ENCODE measurements at regions not wholly inside any gene's neighbourhood (a gene's known extent, or its start where the extent isn't known, plus 50 kb on each side); places are given as distances from the start of the nearest gene placed in this dataset.

GRCh38 chr1:20432341-20432740 lies 53.7 kb downstream of the CAMK2N1 start:
- no peaks in the 10 kb centered on the region for H3K4me1 ChIP-seq
- H3K36me3 ChIP-seq: no peaks in the 10 kb centered on the region
- intact Hi-C loops (cut with DNase I): no loop called here
- TF ChIP-seq POLR2A (IDR thresholded peaks at IDR 0.05): no peak
- TF ChIP-seq, protein P1, sequence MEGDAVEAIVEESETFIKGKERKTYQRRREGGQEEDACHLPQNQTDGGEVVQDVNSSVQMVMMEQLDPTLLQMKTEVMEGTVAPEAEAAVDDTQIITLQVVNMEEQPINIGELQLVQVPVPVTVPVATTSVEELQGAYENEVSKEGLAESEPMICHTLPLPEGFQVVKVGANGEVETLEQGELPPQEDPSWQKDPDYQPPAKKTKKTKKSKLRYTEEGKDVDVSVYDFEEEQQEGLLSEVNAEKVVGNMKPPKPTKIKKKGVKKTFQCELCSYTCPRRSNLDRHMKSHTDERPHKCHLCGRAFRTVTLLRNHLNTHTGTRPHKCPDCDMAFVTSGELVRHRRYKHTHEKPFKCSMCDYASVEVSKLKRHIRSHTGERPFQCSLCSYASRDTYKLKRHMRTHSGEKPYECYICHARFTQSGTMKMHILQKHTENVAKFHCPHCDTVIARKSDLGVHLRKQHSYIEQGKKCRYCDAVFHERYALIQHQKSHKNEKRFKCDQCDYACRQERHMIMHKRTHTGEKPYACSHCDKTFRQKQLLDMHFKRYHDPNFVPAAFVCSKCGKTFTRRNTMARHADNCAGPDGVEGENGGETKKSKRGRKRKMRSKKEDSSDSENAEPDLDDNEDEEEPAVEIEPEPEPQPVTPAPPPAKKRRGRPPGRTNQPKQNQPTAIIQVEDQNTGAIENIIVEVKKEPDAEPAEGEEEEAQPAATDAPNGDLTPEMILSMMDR (IDR thresholded peaks at IDR 0.05): no peak
- no peak for DNase-seq
- WGBS, 2 donors: 69 to 78% methylated on average over 3 to 4 of the region's 4 CpGs
- no peak overlapping the region for H3K27ac ChIP-seq
- no peak overlapping the region for H3K4me3 ChIP-seq
- no peaks in the 10 kb centered on the region for H3K9me3 ChIP-seq
- H3K27me3 ChIP-seq: peaks cover 0 to 76% (median 0%) of the 10 kb centered on the region in 4 donors

DNA sequence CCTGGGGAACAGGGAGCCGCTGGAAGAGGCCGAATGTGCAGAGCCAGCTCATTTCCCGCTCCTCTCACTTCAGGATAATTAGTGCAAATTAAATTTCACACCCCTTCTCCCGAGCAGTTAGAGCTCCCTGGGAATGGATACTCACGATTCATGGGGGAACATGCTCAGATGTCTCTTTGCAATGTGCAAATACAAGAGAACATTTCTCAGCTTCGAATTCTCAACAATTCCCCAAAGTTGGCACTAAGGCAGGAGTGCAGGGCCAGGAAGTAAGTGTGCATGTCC lies 54.9 kb downstream of the CAMK2N1 start:
- Histone ChIP-seq H3K36me3 (no peaks in the 10 kb centered on the region), H3K27me3 (peaks cover 0 to 67% (median 0%) of the 10 kb centered on the region in 4 donors), H3K4me3 (no peak overlapping the region), H3K27ac (no peak overlapping the region), H3K9me3 (no peaks in the 10 kb centered on the region), H3K4me1 (no peaks in the 10 kb centered on the region)
- intact Hi-C loops (cut with DNase I): no loop called here
- TF ChIP-seq POLR2A (IDR thresholded peaks at IDR 0.05): no peak
- TF ChIP-seq, protein P1 (IDR thresholded peaks at IDR 0.05): no peak
- no peak for DNase-seq
- WGBS, 2 donors: 23 to 49% methylated on average over 5 to 6 of the region's 6 CpGs

DNA sequence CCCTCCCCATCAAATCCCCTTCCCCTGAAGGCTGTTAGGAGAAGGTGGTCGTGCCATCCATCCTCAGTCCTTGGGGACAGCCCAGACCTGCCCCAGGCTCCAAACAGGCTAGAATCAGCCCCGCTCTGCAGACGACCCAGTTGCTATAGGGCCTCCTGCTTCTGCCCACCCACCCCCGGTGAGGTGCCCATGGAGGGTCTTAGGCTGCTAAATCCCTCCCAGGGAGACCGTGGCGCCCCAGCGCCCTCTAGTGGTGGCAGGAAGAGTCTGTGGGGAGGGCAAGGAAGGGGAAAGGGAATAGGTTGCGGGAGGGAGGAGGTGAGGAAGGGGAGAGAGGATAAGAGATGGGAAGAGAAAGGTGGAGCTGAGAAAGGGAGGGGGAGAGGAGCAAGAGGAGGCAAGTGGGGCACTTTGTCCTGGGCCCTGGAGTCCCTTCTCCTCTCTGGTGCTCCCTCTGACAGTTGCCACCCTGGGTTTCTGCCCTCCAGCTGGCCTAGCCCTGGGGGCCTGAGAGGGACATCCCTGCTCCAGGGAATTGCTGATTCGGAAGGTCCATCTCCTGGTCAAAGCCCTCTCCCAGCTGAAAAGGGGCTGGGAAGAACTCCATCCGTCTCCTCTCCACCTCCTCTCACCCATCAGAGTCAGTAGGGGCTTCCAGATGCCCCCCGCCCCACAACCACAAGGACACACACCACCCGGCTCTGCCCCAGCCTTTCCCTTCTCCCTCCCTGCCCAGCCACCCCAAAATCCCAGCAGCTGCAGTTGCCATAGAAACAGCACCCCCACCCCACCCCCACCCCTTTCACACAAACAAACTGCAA lies 55.4 kb downstream of the CAMK2N1 start:
- no peaks in the 10 kb centered on the region for H3K4me1 ChIP-seq
- intact Hi-C loops (cut with DNase I): no loop called here
- DNase-seq: no peak
- no peaks in the 10 kb centered on the region for H3K36me3 ChIP-seq
- no peaks in the 10 kb centered on the region for H3K9me3 ChIP-seq
- no peak overlapping the region for H3K27ac ChIP-seq
- H3K4me3 ChIP-seq: no peak overlapping the region
- TF ChIP-seq, protein P1 (IDR thresholded peaks at IDR 0.05): peak in 5 of 6 experiments; percentile 21 to 55 (median 26)
- TF ChIP-seq POLR2A (IDR thresholded peaks at IDR 0.05): no peak
- peaks cover 0 to 61% (median 0%) of the 10 kb centered on the region in 4 donors for H3K27me3 ChIP-seq
- 13% methylated on average over 6 of the region's 12 CpGs for WGBS, 2 donors

GRCh38 chr1:20429296-20429695 lies 56.7 kb downstream of the CAMK2N1 start:
- 45 to 49% methylated on average over 6 of the region's 6 CpGs for WGBS, 2 donors
- TF ChIP-seq, protein P1 (IDR thresholded peaks at IDR 0.05): no peak
- no peak for TF ChIP-seq POLR2A (IDR thresholded peaks at IDR 0.05)
- peaks cover 0 to 3% (median under 1%) of the 10 kb centered on the region in 3 donors for H3K9me3 ChIP-seq
- DNase-seq: no peak
- intact Hi-C loops (cut with DNase I): no loop called here
- H3K27me3 ChIP-seq: peaks cover 0 to 49% (median 0%) of the 10 kb centered on the region in 4 donors
- H3K36me3 ChIP-seq: no peaks in the 10 kb centered on the region
- H3K4me1 ChIP-seq: no peaks in the 10 kb centered on the region
- H3K4me3 ChIP-seq: no peak overlapping the region
- no peak overlapping the region for H3K27ac ChIP-seq

- TF ChIP-seq, protein P1 (IDR thresholded peaks at IDR 0.05): no peak
- no peak for TF ChIP-seq POLR2A (IDR thresholded peaks at IDR 0.05)
- no peak overlapping the region for H3K4me3 ChIP-seq
- intact Hi-C loops (cut with DNase I): no loop called here
- no peaks in the 10 kb centered on the region for H3K36me3 ChIP-seq
- no peaks in the 10 kb centered on the region for H3K4me1 ChIP-seq
- DNase-seq: no peak
- H3K9me3 ChIP-seq: peaks cover 0 to 5% (median 4%) of the 10 kb centered on the region in 3 donors
- H3K27ac ChIP-seq: no peak overlapping the region
- WGBS, 2 donors: 68 to 75% methylated on average over 5 to 6 of the region's 6 CpGs
- peaks cover 0 to 45% (median 0%) of the 10 kb centered on the region in 4 donors for H3K27me3 ChIP-seq
These were observed 57.2 kb downstream of the CAMK2N1 start for GRCh38 chr1:20428841-20429240.
